Nephron (organoid): ENCODE measurements at regions not wholly inside any gene's neighbourhood (a gene's known extent, or its start where the extent isn't known, plus 50 kb on each side); places are given as distances from the start of the nearest gene placed in this dataset.

Experiments
- H3K27ac Mint-ChIP-seq, 3 experiments: 2 replicates each; pipeline ENCODE4 v1.8.0; 2020; ENCODE audit warnings: mixed read lengths in 3 of 3, mild to moderate bottlenecking in 2 of 3, moderate library complexity in 1 of 3
- H3K27me3 Mint-ChIP-seq: 2 replicates; pipeline ENCODE4 v1.8.0; 2021; ENCODE audit warnings: low read depth, mild to moderate bottlenecking, moderate library complexity, mixed read lengths
- H3K36me3 Mint-ChIP-seq: 2 replicates; pipeline ENCODE4 v1.8.0; 2020; ENCODE audit warnings: low read depth, mixed read lengths
- H3K4me1 Mint-ChIP-seq: 2 replicates; pipeline ENCODE4 v1.8.0; 2020; ENCODE audit warnings: mixed read lengths
- H3K4me3 Mint-ChIP-seq, 3 experiments: 2 replicates each; pipeline ENCODE4 v1.8.0; 2020; ENCODE audit warnings: mild to moderate bottlenecking in 3 of 3, mixed read lengths in 3 of 3, moderate library complexity in 2 of 3
- H3K9me3 Mint-ChIP-seq: 2 replicates; pipeline ENCODE4 v1.8.0; 2020; ENCODE audit warnings: mixed read lengths
- TF ChIP-seq, protein P1 (sequence below), 3 experiments: fragments of 200-600 bp; sonication (generic); IDR thresholded peaks; one replicate each; pipeline ENCODE4 v1.5.0; 2021; ENCODE audit warnings: antibody characterized with exemption in 3 of 3; ENCODE audit not compliant: unreplicated experiment in 3 of 3

DNA sequence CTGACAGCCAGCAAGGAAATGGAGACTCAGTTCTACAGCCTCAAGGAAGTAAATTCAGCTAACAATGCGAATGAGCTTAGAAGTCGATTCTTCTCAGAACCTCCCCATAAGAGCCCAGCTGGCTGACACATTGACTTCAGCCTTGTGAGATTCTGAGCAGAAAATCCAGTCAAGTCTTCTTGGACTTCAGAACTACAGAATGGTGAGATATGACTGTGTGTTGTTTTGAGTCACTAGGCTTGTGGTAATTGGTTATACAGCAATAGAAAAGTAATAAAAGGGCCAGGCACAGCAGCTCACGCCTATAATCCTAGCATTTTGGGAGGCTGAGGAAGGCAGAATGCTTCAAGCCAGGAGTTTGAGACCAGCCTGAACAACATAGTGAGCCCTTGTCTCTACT lies 161.8 kb upstream of the IVNS1ABP start:
- TF ChIP-seq, protein P1, sequence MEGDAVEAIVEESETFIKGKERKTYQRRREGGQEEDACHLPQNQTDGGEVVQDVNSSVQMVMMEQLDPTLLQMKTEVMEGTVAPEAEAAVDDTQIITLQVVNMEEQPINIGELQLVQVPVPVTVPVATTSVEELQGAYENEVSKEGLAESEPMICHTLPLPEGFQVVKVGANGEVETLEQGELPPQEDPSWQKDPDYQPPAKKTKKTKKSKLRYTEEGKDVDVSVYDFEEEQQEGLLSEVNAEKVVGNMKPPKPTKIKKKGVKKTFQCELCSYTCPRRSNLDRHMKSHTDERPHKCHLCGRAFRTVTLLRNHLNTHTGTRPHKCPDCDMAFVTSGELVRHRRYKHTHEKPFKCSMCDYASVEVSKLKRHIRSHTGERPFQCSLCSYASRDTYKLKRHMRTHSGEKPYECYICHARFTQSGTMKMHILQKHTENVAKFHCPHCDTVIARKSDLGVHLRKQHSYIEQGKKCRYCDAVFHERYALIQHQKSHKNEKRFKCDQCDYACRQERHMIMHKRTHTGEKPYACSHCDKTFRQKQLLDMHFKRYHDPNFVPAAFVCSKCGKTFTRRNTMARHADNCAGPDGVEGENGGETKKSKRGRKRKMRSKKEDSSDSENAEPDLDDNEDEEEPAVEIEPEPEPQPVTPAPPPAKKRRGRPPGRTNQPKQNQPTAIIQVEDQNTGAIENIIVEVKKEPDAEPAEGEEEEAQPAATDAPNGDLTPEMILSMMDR (IDR thresholded peaks at IDR 0.05; ENCODE audit: unreplicated experiment in 3 of 3): no peak
- no peak overlapping the region for H3K27ac Mint-ChIP-seq
- no peaks in the 10 kb centered on the region for H3K36me3 Mint-ChIP-seq
- peaks cover 4% of the 10 kb centered on the region for H3K27me3 Mint-ChIP-seq
- peaks cover 4% of the 10 kb centered on the region for H3K9me3 Mint-ChIP-seq
- no peak overlapping the region for H3K4me3 Mint-ChIP-seq
- peaks cover 2% of the 10 kb centered on the region for H3K4me1 Mint-ChIP-seq

DNA sequence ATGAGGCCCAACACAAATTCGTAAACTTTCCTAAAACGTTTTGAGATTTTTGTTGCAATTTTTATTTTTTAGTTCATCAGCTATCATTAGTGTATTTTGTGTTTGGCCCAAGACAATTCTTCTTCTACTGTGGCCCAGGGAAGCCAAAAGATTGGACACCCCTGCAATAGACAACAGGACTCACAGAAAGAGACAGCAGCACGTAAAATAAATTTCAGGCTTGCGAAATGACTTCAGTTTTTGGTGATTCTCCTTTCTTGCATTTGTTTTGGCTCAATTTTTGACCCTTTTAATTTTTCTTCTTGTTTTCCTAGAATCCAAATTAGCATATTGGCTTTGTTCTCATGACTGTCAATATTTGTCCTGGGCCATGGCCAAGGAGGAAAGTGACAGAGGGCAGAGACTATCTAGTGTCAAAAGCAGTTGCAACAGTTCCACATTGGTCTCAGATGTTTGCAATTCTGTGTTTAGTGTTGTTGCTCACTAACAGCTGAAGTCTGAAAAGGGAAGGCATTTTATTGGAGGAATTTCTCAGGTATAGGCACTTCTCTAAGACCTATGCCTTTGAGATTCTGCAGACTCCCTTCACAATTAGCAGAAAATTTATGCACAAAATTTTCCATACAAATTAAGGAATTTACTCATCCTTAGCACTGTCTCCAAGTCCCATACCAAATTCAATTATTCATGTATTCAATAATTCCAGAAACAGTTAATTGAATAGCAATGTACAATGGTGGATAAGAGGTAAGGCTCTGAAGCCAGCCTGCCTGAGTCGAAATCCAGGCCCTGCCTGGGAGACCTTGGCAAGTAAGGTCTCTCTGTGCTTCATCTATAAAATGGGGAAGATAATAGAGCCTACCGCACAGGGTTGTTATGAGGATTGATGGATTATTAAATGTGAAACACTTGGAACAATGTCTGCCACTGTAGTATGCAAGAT lies 160.9 kb upstream of the IVNS1ABP start:
- H3K36me3 Mint-ChIP-seq: no peaks in the 10 kb centered on the region
- no peak overlapping the region for H3K27ac Mint-ChIP-seq
- no peak overlapping the region for H3K4me3 Mint-ChIP-seq
- H3K27me3 Mint-ChIP-seq: peaks cover 4% of the 10 kb centered on the region
- H3K9me3 Mint-ChIP-seq: peaks cover 4% of the 10 kb centered on the region
- H3K4me1 Mint-ChIP-seq: peaks cover 7% of the 10 kb centered on the region
- TF ChIP-seq, protein P1 (IDR thresholded peaks at IDR 0.05; ENCODE audit: unreplicated experiment in 3 of 3): no peak

DNA sequence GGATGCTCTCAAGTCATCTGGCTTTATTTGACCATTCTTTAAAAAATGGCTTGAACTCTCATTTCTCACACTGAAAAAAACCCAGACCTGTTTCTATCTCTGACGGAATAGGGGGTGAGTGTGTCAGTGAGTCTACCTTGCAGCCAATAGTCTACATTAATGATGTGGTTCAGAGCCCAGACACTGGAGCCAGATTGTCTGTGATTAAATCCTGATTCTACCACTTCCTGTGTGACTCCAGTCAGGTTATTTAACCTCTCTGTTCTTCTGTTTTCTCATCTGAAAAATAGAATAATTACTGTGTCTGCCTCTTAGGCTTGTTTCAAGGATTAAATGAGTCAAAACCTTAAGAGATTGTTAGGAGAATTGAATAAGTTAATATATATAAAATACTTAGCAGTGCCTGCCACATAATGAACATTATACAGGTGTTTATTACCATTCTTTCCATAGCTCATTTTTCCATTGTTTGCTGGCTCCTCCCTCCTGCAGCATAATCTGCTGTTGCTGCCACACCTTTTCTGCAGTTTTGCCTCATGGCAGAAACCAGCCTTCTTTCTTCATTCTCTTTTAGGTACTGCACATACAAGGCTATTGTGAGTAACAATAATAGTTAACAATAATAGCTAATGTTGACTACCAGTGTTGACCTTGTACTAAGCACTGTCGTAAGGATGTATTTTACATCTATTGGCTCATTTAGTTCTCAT lies 157.6 kb upstream of the IVNS1ABP start:
- Mint-ChIP-seq H3K4me3 (no peak overlapping the region), H3K27me3 (peaks cover 7% of the 10 kb centered on the region), H3K4me1 (peaks cover 15% of the 10 kb centered on the region), H3K36me3 (no peaks in the 10 kb centered on the region), H3K9me3 (no peaks in the 10 kb centered on the region), H3K27ac (no peak overlapping the region)
- TF ChIP-seq, protein P1 (IDR thresholded peaks at IDR 0.05; ENCODE audit: unreplicated experiment in 3 of 3): no peak

DNA sequence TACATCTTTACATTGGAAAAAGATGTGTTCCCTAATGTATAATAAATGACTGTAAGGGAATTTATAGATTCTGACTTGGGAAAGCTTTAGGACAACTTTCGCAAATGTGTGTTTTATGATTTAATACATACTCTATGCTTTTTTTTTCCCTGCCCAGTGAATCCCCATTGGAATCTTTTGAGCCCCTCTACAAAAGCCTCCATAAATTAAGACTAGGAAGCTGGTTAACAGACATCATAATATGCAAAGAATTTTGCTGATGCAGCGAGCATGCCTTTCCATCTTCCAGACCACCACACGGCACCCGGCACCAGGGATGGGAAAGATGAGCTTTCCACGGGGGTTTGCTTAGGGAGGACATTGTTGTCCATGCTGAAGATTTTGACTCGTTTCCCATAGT lies 156.1 kb upstream of the IVNS1ABP start:
- Mint-ChIP-seq H3K27ac (peak overlapping the region in 2 of 3 experiments; percentile 24 to 78), H3K4me3 (no peak overlapping the region), H3K27me3 (peaks cover 7% of the 10 kb centered on the region), H3K4me1 (peaks cover 15% of the 10 kb centered on the region), H3K36me3 (no peaks in the 10 kb centered on the region), H3K9me3 (no peaks in the 10 kb centered on the region)
- TF ChIP-seq, protein P1 (IDR thresholded peaks at IDR 0.05; ENCODE audit: unreplicated experiment in 3 of 3): no peak

DNA sequence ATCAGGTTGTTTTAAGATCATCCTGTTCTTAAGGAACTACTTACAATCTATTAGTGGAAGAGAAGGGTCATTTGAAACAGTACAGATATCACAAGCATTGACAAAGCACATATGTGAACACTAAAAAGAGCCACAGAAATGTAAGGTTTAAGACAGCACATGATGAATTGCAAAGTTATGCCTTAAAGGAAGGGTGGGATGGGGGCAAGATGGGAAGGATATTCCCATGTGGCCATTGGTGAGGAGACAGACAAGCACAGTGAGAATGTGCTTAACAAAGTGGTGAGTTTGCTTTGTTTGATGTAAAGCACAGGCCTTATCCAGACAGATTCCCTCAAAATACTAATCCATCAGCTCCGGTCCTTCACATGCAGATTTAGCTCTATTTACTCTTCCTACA lies 151.6 kb upstream of the IVNS1ABP start:
- Mint-ChIP-seq H3K27me3 (peaks cover 11% of the 10 kb centered on the region), H3K4me3 (no peak overlapping the region), H3K27ac (no peak overlapping the region), H3K36me3 (no peaks in the 10 kb centered on the region), H3K9me3 (no peaks in the 10 kb centered on the region), H3K4me1 (peaks cover 23% of the 10 kb centered on the region)
- TF ChIP-seq, protein P1 (IDR thresholded peaks at IDR 0.05; ENCODE audit: unreplicated experiment in 3 of 3): no peak
